GM12878 (cell line): ENCODE measurements at regions not wholly inside any gene's neighbourhood (a gene's known extent, or its start where the extent isn't known, plus 50 kb on each side); places are given as distances from the start of the nearest gene placed in this dataset.

Experiments
- ATAC-seq: fragments of 200-7000 bp; cut with Tn5 transposase; 3 replicates; pipeline ENCODE4 v1.9.1; 2020; ENCODE audit warnings: mild to moderate bottlenecking, moderate library complexity
- BruUV-seq: library from RNA; stranded (reverse); fragments of 400-500 nt; replicated peaks from 2 replicates; lab custom pipeline; 2021; lab: Mats Ljungman, UMichigan
- CTCF ChIA-PET: fragments of 300-600 bp; sonication (Branson Sonifier 250); formaldehyde crosslinking; extraction: SDS; loops from one replicate; lab custom pipeline; 2021; ENCODE audit warnings: inconsistent platforms; lab: Yijun Ruan, JAX
- POLR2A ChIA-PET: fragments of 350-600 bp; formaldehyde crosslinking; extraction: SDS; loops from one replicate; lab custom pipeline; 2021; ENCODE audit warnings: inconsistent platforms; lab: Charles Lee
- RAD21 ChIA-PET: fragments of 300-600 bp; sonication (Branson Sonifier 250); formaldehyde crosslinking; loops from one replicate; lab custom pipeline; 2023; ENCODE audit warnings: antibody characterized with exemption; ENCODE audit not compliant: unreplicated experiment; lab: Charles Lee
- SMC1A ChIA-PET: fragments of 300-600 bp; sonication (Branson Sonifier 250); formaldehyde crosslinking; loops from one replicate; lab custom pipeline; 2023; ENCODE audit not compliant: unreplicated experiment, uncharacterized antibody; lab: Charles Lee
- DNase-seq: peaks from one replicate; pipeline ENCODE4 v3.0.0-alpha.2; 2011; ENCODE audit warnings: low read depth, low spot score
- FAIRE-seq: peaks from 3 replicates; lab custom pipeline; 2011; peaks lifted over from hg19 to GRCh38; lab: Jason Lieb, UNC
- H2AFZ ChIP-seq: 2 replicates; pipeline ENCODE4 v1.6.0; 2011; ENCODE audit warnings: low read depth, low read length, control low read depth; ENCODE audit not compliant: control insufficient read depth
- H3K27ac ChIP-seq: 2 replicates; pipeline ENCODE4 v1.5.1; 2011; ENCODE audit warnings: control low read depth; ENCODE audit not compliant: control insufficient read depth, insufficient read depth
- H3K27me3 ChIP-seq, 2 experiments: replicated peaks in 1 of 2; 2 replicates each; pipeline versions ENCODE4 v1.6.0 to v1.6.1; 2011; ENCODE audit warnings: low read length in 1 of 2; ENCODE audit not compliant: control insufficient read depth in 2 of 2, insufficient read depth in 2 of 2
- H3K36me3 ChIP-seq, 2 experiments: 2 replicates each; pipeline ENCODE4 v1.5.1; 2011; ENCODE audit warnings: low read length in 1 of 2; ENCODE audit not compliant: control insufficient read depth in 2 of 2, insufficient read depth in 2 of 2
- H3K4me1 ChIP-seq: 2 replicates; pipeline ENCODE4 v1.6.1; 2011; ENCODE audit warnings: mild to moderate bottlenecking, low read length, moderate library complexity, mixed read lengths; ENCODE audit not compliant: control insufficient read depth, insufficient read depth
- H3K4me2 ChIP-seq: 2 replicates; pipeline ENCODE4 v1.6.0; 2011; ENCODE audit warnings: control low read depth; ENCODE audit not compliant: control insufficient read depth, insufficient read depth
- H3K4me3 ChIP-seq: fragments of 200-600 bp; sonication (generic); 2 replicates; pipeline ENCODE4 v1.5.1; 2016
- H3K79me2 ChIP-seq: 2 replicates; pipeline ENCODE4 v1.6.0; 2011; ENCODE audit warnings: low read length; ENCODE audit not compliant: control insufficient read depth, insufficient read depth
- H3K9ac ChIP-seq: 2 replicates; pipeline ENCODE4 v1.8.0; 2011; ENCODE audit warnings: low read length, control low read depth, mixed read lengths; ENCODE audit not compliant: control insufficient read depth, insufficient read depth
- H3K9me3 ChIP-seq: replicated peaks from 3 replicates; pipeline ENCODE4 v1.5.1; 2011; ENCODE audit warnings: mild to moderate bottlenecking, low read length; ENCODE audit not compliant: control insufficient read depth, insufficient read depth
- H4K20me1 ChIP-seq: 2 replicates; pipeline ENCODE4 v1.6.0; 2011; ENCODE audit not compliant: control insufficient read depth, insufficient read depth
- ATF7 ChIP-seq: fragments of 450-650 bp; IDR thresholded peaks from 2 replicates; pipeline ENCODE4 v1.6.1; 2016; ENCODE audit warnings: low read depth, mild to moderate bottlenecking
- BACH1 ChIP-seq: fragments of 450-650 bp; IDR thresholded peaks from 2 replicates; pipeline ENCODE4 v1.6.1; 2017; ENCODE audit warnings: mild to moderate bottlenecking, borderline replicate concordance
- ZNF592 ChIP-seq: fragments of 450-650 bp; IDR thresholded peaks from 2 replicates; pipeline ENCODE4 v1.6.1; 2017; ENCODE audit warnings: mild to moderate bottlenecking, moderate library complexity
- WGBS: methylation state at CpG from one replicate; pipeline ENCODE4 v1.1.6; 2016; ENCODE audit warnings: low lambda C conversion rate; ENCODE audit not compliant: insufficient replicate concordance, insufficient coverage; ENCODE audit errors: missing lambda C conversion rate; 5-methylcytosine and 5-hydroxymethylcytosine counted together
- in situ Hi-C: fragments of 300-500 bp; cut with MboI; formaldehyde crosslinking; loops from 9 replicates; pipeline ENCODE4 v1.14.3; 2018; ENCODE audit warnings: mixed read lengths
- intact Hi-C: fragments of 100-400 bp; cut with micrococcal nuclease; formaldehyde crosslinking; loops from one replicate; pipeline ENCODE4 v1.14.2; 2022; ENCODE audit not compliant: unreplicated experiment

- TF ChIP-seq ZNF592: no peak
- TF ChIP-seq ATF7: no peak
- TF ChIP-seq, all 136 proteins: peak for 0
Measured at GRCh38 chr14:81931828-81932227, 398.2 kb upstream of the SEL1L start (continued).

GRCh38 chr14:81936348-81936747 is 402.7 kb upstream of the SEL1L start:
- no peaks in the 10 kb centered on the region for H3K27me3 ChIP-seq
- H3K9ac ChIP-seq: no peak overlapping the region
- no peak overlapping the region for H3K4me2 ChIP-seq
- no peak for FAIRE-seq
- in situ Hi-C loops: no loop called here
- RAD21 ChIA-PET: no interaction called here
- no peak overlapping the region for H3K27ac ChIP-seq
- POLR2A ChIA-PET: no interaction called here
- SMC1A ChIA-PET: no interaction called here
- no peaks in the 10 kb centered on the region for H4K20me1 ChIP-seq
- no peak for ATAC-seq
- H3K79me2 ChIP-seq: no peaks in the 10 kb centered on the region
- BruUV-seq: no TSS peak
- H3K9me3 ChIP-seq: no peaks in the 10 kb centered on the region
- no peak for DNase-seq
- TF ChIP-seq BACH1: no peak
- 0% methylated on average over 1 of the region's 1 CpG for WGBS
- CTCF ChIA-PET: no interaction called here
- no peaks in the 10 kb centered on the region for H3K36me3 ChIP-seq
- intact Hi-C loops: no loop called here
- H3K4me1 ChIP-seq: no peaks in the 10 kb centered on the region
- H3K4me3 ChIP-seq: no peak overlapping the region
- H2AFZ ChIP-seq: no peak overlapping the region
